Right lobe of liver (tissue), 6 donors: ENCODE measurements at regions not wholly inside any gene's neighbourhood (a gene's known extent, or its start where the extent isn't known, plus 50 kb on each side); places are given as distances from the start of the nearest gene placed in this dataset.

Source experiments
- ATAC-seq, 4 donors: fragments of 200-7000 bp; cut with Tn5 transposase; one replicate each; pipeline ENCODE4 v1.9.1; 2020; ENCODE audit warnings: mild to moderate bottlenecking in 4 of 4, moderate library complexity in 4 of 4
- DNase-seq, 3 donors: peaks; one replicate each; pipeline ENCODE4 v3.0.0-alpha.2; 2020
- H3K27ac ChIP-seq, 3 donors: fragments of 200-600 bp; one replicate each; pipeline ENCODE4 v1.8.0; 2022
- H3K27me3 ChIP-seq, 2 donors: fragments of 200-600 bp; one replicate each; pipeline ENCODE4 v1.8.0; 2022
- H3K36me3 ChIP-seq, 4 donors: fragments of 200-600 bp; sonication (generic) in 1 of 4; one replicate each; pipeline versions ENCODE4 v1.5.1 to v1.8.0; 2017 to 2022; ENCODE audit warnings: control low read depth in 1 of 4
- H3K4me1 ChIP-seq, 4 donors: fragments of 200-600 bp; sonication (generic) in 1 of 4; one replicate each; pipeline versions ENCODE4 v1.5.1 to v1.8.0; 2017 to 2022; ENCODE audit warnings: control low read depth in 1 of 4
- H3K4me3 ChIP-seq, 3 donors: fragments of 200-600 bp; one replicate each; pipeline ENCODE4 v1.8.0; 2022
- H3K9me3 ChIP-seq, 4 donors: fragments of 200-600 bp; sonication (generic) in 1 of 4; one replicate each; pipeline versions ENCODE4 v1.5.1 to v1.8.0; 2017 to 2022; ENCODE audit warnings: control low read depth in 1 of 4
- POLR2A ChIP-seq: fragments of 450-650 bp; IDR thresholded peaks from one replicate; pipeline ENCODE4 v1.6.1; 2017; ENCODE audit warnings: antibody characterized with exemption, mild to moderate bottlenecking
- whole genome bisulfite sequencing: methylation state at CpG from one replicate; pipeline ENCODE4 v1.1.6; 2018; ENCODE audit warnings: low coverage, low lambda C conversion rate; ENCODE audit not compliant: insufficient coverage; ENCODE audit errors: missing lambda C conversion rate; 5-methylcytosine and 5-hydroxymethylcytosine counted together
- intact Hi-C, 2 donors: fragments of 100-400 bp; cut with DNase I; formaldehyde crosslinking; loops; one replicate each; pipeline versions ENCODE4 v1.11.2 to v1.14.1; 2022
- TF ChIP-seq, protein P1 (sequence below), 4 donors: fragments of 200-600 bp in 3 of 4; fragments of 450-650 bp in 1 of 4; IDR thresholded peaks; one replicate each; pipeline versions ENCODE4 v1.5.1 to v1.8.0; 2016 to 2022; ENCODE audit warnings: antibody characterized with exemption in 4 of 4, mild to moderate bottlenecking in 2 of 4
- donor health status: DM: no; HTN: yes; CAD: no.
- donor health status: DM: no; HTN: no; CAD: no.
- donor health status: DM: no; HTN: no; CAD: no.
- donor health status: DM: no; HTN: yes; CAD: no.
- donor health status: DM: no; HTN: yes; CAD: no.

DNA sequence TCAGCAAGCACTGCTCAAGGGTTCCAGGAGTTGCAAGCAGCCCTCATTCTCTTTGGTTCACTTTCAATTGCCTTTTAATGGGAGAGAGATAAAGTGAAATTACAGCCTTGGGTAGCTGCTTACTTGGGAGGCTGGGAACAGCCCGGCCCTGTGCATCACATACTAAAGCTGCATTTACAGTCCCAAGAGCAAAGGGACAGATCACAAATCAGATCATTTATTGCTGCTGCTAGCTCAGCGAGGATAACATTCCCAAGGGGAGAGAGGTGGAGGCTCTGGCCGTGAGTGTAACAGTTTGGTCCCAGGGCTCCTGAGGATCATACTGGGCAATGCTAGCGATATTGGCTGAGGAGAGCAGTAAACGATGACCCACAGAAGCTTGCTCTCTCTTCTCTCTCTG is 133.1 kb downstream of the CDH26 start:
- Histone ChIP-seq H3K27me3 (no peaks in the 10 kb centered on the region), H3K27ac (no peak overlapping the region), H3K36me3 (no peaks in the 10 kb centered on the region), H3K9me3 (no peaks in the 10 kb centered on the region), H3K4me3 (no peak overlapping the region), H3K4me1 (no peaks in the 10 kb centered on the region)
- 77% methylated on average over 4 of the region's 5 CpGs for WGBS
- no peak for ATAC-seq
- intact Hi-C loops = no loop called here
- no peak for TF ChIP-seq POLR2A
- TF ChIP-seq, protein P1, sequence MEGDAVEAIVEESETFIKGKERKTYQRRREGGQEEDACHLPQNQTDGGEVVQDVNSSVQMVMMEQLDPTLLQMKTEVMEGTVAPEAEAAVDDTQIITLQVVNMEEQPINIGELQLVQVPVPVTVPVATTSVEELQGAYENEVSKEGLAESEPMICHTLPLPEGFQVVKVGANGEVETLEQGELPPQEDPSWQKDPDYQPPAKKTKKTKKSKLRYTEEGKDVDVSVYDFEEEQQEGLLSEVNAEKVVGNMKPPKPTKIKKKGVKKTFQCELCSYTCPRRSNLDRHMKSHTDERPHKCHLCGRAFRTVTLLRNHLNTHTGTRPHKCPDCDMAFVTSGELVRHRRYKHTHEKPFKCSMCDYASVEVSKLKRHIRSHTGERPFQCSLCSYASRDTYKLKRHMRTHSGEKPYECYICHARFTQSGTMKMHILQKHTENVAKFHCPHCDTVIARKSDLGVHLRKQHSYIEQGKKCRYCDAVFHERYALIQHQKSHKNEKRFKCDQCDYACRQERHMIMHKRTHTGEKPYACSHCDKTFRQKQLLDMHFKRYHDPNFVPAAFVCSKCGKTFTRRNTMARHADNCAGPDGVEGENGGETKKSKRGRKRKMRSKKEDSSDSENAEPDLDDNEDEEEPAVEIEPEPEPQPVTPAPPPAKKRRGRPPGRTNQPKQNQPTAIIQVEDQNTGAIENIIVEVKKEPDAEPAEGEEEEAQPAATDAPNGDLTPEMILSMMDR (IDR thresholded peaks at IDR 0.05) = no peak
- DNase-seq = no peak

DNA sequence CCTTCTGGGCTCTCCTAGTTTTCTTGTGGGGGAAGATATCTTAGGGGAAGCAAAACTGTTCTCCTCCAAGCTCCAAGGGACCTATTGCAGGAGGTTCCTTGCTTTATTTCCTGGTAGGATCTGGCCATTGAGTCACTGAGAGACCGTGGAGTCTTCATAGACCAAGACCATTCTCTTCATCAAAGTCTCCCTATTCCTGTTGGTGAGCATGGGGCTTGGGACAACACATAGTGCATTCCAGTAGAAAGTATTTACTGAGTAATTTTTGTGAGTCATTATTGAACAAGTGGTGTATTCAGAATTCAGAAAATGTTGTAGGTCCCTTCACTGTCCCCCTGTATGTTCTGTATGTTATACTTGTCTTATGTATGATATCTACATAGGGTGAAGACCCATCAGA is 133.6 kb downstream of the CDH26 start:
- Histone ChIP-seq H3K36me3 (no peaks in the 10 kb centered on the region), H3K4me1 (no peaks in the 10 kb centered on the region), H3K27me3 (no peaks in the 10 kb centered on the region), H3K4me3 (no peak overlapping the region), H3K9me3 (no peaks in the 10 kb centered on the region), H3K27ac (no peak overlapping the region)
- TF ChIP-seq POLR2A = no peak
- TF ChIP-seq, protein P1 (IDR thresholded peaks at IDR 0.05) = no peak
- ATAC-seq = no peak
- intact Hi-C loops = no loop called here
- DNase-seq = no peak
- 33% methylated on average over 1 of the region's 1 CpG for WGBS

DNA sequence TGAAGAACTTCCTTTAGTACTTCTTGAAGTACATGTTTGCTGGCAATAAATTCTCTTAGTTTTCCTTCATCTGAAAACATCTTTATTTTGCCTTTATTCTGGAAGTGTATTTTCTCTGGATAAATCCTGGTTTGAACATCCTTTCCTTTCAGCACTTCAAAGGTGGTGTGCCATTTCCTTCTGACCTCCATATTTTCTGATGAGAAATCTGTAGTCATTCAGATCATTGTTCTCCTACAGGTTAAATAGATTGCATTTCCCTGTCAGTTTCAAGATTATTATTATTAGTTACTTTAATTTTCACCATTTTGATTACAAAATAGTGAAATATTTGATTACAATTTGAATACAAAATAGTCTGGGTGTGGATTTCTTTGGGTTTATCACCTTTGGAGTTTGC is 134.5 kb downstream of the CDH26 start:
- no peak overlapping the region for H3K27ac ChIP-seq
- intact Hi-C loops = no loop called here
- H3K27me3 ChIP-seq = no peaks in the 10 kb centered on the region
- no peak for DNase-seq
- H3K4me3 ChIP-seq = no peak overlapping the region
- H3K4me1 ChIP-seq = no peaks in the 10 kb centered on the region
- no peaks in the 10 kb centered on the region for H3K36me3 ChIP-seq
- no peaks in the 10 kb centered on the region for H3K9me3 ChIP-seq
- no peak for ATAC-seq
- TF ChIP-seq POLR2A = no peak
- TF ChIP-seq, protein P1 (IDR thresholded peaks at IDR 0.05) = no peak

DNA sequence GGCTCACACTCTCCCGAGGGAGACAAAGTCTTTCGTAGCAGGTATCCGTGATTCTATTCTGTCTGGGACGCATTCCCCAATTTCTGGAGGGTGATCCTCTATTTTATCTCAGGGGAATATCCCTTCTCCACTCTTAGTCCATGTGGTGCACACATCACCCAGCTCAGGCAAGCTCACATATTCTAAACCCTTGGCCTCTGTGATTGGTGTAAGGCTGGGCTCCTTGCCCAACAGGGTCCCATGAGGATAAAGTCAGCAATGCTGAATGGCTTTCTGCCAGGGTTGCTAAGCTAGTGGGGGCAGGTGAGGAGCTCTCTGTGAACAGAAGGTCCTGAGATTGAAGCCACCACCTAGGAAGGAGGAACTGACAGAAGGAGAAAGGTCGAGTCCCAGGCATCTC is 137.2 kb downstream of the CDH26 start:
- H3K4me3 ChIP-seq = no peak overlapping the region
- DNase-seq (peak in 1 of 3 donors; percentile 19), ATAC-seq (no peak)
- no peaks in the 10 kb centered on the region for H3K36me3 ChIP-seq
- no peak overlapping the region for H3K27ac ChIP-seq
- no peaks in the 10 kb centered on the region for H3K9me3 ChIP-seq
- 55% methylated on average over 4 of the region's 5 CpGs for WGBS
- no peaks in the 10 kb centered on the region for H3K4me1 ChIP-seq
- intact Hi-C loops = no loop called here
- no peak for TF ChIP-seq POLR2A
- TF ChIP-seq, protein P1 (IDR thresholded peaks at IDR 0.05) = no peak
- no peaks in the 10 kb centered on the region for H3K27me3 ChIP-seq

DNA sequence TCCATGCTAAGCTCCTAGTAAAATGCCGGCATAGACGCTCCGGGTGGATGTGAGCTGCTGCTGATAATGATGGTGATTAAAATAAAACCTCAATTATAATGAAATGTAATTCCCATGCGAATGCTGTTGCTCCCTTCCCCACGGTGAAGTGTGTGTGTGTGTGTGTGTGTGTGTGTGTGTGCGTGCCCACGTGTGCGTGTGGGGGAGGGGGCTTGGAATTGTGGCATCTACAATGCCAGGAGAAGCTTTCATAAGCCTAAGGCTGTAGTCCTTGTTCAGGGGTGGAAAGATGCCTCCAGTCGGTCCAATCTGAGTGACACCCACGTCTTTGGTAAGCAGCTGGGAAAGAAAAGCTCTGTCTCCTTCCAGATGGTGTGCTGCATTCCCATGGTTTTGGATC is 137.9 kb downstream of the CDH26 start:
- WGBS = 78% methylated on average over 5 of the region's 10 CpGs
- H3K4me1 ChIP-seq = no peaks in the 10 kb centered on the region
- H3K27me3 ChIP-seq = no peaks in the 10 kb centered on the region
- peak in 1 of 3 donors; percentile 13 for DNase-seq
- ATAC-seq = no peak
- intact Hi-C loops = no loop called here
- no peaks in the 10 kb centered on the region for H3K36me3 ChIP-seq
- H3K4me3 ChIP-seq = no peak overlapping the region
- H3K27ac ChIP-seq = no peak overlapping the region
- H3K9me3 ChIP-seq = no peaks in the 10 kb centered on the region
- TF ChIP-seq, protein P1 (IDR thresholded peaks at IDR 0.05) = no peak
- no peak for TF ChIP-seq POLR2A
